HG02981 (cell line): ENCODE measurements at regions not wholly inside any gene's neighbourhood (a gene's known extent, or its start where the extent isn't known, plus 50 kb on each side); places are given as distances from the start of the nearest gene placed in this dataset.
"Not testable (repeated sequence)": the region's sequence is repeated elsewhere in the genome, so short reads cannot be mapped to it uniquely, and the experiment has no call there.

ENCODE experiments used
- ATAC-seq: cut with Tn5 transposase; IDR thresholded peaks from one replicate; pipeline ENCODE4 v1.9.1; 2021; ENCODE audit warnings: mild to moderate bottlenecking, moderate library complexity; ENCODE audit not compliant: unreplicated experiment

DNA sequence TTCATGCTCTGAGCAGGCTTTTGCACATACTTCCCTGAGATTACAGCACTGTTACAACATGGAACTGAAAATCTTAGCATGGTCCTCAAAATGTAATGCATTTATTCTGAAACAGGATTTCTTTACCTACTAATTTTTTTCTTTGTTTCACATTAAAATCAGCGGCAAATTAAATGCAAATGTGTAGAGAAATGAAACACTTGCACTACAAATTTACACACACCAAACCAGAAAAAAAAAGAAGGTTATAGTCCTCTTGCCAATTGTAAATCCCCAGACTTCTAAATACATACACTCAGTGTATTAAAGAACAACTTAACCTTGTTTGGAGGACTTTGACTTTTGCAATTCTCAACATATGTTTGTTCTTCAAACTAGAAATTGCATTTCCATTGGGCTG, 210.9 kb upstream of the TBX18 start:
- no peak for ATAC-seq

DNA sequence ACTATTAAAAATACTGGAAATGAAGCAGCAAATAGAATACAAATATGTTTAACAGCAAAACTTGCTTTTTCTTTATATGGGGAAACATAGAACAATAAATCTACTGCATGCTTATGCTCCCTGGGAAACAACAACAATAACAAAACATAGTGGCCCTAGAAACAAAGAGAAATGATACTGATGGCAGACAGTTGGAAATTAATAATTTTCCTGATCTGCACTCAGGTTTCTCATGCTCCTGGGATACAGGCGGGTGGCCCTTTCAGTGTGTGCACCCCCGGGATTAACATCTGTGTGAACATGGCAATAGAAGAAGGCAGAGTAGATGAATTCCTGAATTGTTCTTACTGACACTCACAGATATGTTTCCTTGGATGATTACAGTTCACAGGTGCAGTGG, 209.2 kb upstream of the TBX18 start:
- no peak for ATAC-seq

DNA sequence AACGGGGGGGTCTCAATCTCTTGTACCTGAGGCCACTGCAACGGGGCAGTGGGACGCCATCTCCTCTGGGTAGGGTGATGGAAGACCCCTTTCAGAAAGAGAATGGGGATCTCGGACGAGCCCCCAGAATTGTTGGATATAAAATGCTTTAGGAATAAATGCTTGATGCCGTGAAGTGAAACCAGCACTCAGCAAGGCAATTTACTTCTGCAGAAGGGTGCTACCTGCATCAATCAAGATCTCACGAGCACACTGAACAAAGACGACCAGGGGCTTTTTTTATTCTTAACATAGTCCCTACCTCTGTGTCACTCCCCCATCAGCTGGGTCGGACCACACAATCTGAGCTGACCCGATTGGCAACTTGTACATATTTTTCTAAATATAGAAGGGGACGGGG, 203.6 kb upstream of the TBX18 start:
- no peak for ATAC-seq

DNA sequence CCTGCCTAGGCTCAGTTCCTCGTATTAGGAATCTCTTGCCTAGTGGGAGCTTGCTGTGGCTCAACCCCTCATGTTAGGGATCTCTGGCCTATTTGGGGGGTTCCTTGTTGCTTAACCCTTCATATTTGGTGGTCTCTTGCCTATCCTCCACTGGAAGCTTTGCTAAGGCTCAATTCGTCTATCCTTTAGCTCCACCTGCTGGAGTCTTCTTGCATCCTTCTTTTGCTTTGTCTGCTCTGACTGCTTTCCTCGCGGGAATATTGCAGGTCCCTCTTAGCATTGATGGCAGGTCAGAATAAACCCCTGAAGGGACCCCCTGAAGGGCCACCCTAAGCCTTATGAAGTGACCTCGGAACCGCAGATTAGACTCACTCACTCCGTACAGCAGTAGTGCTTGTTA, 203.0 kb upstream of the TBX18 start:
- no peak for ATAC-seq

DNA sequence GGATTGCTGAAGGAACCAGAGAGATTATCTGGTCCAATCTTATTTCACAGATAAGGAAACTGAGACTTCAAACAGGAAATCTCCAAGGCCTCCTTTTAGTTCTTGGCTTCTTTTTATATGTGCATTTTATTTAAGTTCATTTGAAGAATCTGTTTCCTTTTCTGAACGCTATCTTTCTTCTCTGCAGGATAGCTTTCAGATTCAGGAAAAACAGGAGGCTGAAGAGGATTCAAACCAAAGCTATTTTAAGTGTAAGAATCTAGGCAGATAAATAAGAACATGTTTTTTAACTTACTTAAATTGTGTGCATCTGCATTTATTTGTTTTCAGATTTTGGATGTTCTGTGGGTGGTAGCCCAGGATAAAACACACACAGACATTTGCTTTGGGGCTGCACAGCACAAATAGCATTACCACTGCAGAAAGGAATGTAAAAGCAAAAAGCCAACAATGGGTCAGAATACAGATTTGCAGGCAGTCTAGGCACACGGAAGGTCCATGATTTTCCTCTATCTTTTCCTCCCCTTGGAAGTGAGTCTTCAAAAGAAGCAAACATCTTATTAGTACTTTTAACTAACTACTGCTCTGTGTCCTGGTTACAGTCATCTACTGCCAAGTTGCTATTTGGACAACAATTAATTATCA, 188.8 kb upstream of the TBX18 start:
- no peak for ATAC-seq

DNA sequence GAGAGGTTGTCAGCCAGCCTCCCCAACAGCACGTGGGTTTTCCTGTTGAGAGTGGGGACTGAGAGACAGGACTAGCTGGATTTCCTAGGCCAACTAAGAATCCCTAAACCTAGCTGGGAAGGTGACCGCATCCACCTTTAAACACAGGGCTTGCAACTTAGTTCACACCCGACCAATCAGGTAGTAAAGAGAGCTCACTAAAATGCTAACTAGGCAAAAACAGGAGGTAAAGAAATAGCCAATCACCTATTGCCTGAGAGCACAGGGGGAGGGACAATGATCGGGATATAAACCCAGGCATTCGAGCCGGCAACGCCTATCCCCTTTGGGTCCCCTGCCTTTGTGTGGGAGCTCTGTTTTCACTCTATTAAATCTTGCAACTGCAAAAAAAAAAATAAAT, 180.5 kb upstream of the TBX18 start:
- not testable (repeated sequence) for ATAC-seq

DNA sequence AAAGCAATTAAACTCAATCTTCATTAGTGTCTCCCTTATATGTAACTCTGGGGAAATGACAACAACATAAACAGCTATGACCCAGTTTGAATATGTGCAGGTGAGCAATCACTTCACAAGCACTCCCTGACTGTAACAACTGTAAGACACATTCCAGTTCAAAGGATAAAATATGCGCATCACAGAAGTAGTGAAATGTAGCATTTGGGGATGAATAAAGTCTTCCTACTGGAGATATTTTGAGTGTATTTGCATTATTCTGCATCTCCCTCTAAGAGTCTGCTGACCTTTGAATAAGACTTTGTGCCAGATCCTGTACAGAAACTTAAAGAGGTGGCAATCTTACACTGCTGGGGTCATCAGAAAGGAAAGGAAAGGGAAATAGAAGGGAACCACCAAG, 179.5 kb upstream of the TBX18 start:
- ATAC-seq, result no peak

DNA sequence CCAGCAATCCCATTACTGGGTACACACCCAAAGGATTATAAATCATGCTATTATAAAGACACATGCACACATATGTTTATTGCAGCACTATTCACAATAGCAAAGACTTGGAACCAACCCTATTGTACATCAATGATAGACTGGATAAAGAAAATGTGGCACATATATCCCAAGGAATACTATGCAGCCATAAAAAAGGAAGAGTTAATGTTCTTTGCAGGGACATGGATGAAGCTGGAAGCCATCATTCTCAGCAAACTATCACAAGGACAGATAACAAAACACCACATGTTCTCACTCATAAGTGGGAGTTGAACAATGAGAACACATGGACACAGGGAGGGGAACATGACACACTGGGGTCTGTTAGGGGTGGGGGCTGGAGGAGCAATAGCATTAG, 177.2 kb upstream of the TBX18 start:
- ATAC-seq, result not testable (repeated sequence)

DNA sequence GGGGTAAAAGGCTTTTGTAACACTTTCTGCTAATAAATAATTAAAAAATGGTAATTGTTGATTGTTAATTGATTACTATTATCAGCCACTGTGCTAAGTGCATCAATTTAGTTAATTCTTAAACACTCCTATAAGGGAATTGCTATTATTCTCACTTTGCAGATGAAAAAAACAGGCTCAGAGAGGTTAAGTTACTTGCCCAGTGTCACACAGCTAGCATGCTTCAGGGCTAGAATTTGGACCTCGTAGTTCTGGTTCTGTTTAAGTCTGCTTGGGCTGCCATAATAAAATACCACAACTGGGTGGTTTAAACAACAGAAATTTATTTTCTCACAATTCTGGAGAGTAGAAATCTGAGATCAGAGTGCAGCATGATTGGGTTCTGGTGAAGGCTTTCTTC, 164.8 kb upstream of the TBX18 start:
- ATAC-seq, result no peak

DNA sequence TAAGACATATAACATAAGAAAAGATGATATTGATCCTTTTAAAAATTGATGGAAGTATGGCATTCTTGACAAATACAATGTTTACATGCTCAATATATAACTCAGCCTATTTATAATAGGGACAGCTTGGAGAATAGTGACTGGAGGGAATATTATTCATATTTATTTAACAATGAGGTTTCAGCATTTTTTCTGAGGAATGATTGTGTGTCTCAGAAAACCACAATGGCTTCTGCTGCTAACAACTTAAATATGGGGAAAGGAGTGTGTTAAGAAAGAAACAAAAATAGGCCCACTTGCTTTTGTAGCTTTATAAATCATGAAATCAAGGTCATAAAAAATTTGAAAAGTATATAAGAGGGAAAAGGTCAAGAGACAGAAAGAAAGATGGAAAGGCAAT, 163.2 kb upstream of the TBX18 start:
- ATAC-seq, result no peak

DNA sequence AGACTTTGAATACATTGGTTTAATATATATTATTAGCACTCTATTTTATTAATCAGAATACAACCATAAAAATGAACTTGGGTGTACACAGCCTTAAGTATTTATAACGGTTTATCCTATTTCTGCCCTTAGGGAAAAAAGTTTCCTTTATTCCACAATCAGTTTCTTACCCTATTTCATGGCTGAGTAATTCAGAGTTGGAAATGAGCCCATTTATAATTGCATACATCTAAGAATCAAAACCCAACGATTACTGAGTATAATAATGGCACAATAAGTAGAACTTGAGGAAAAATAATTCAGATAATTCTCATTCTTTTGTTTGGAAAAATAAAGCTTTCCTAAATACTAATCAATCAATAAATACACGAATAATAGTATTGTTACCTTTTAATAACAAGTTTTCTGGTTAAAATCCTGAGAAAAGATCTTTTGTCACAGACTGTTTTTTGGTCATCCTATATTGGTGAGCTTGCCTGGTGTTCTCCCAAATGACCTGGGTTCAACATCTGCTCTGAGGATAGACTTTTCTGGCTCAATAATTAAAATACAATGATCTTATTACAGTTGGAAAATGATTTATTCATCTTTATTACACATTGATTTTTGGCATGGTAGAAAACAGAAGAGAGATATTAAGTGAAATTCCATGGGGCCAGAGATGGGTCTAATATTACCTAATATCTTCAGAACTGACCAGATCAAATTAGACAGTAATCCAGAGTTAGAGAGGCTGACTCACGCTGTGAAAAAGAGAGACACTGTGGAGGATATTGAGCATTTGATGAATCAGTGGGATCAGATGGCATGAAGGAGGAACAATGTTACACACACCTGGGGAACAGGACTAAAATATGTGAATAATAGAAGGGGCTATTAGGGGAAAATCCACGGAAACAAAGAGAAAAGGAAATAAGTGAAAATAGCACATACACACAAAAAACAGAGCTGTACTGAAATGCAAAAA, 162.1 kb upstream of the TBX18 start:
- no peak for ATAC-seq

DNA sequence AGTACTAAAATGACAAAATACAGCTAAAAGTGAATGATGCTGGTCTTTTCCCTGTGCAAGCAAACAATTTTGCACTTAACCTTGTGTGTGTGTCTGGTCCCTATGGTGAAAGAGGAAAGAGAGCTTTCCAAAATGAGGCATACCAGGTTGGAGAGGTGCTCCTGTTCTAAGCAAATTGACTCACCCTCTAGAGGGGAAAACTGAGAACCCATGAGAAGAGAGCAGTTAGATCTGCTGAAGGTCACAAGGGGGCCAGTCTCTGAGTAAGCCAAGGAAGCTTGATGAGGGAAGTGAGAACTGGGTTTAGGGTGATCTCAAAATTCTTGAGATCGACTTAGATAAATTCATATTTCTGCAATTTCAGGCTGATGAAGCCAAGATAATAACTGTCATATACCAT, 157.5 kb upstream of the TBX18 start:
- ATAC-seq, result no peak

DNA sequence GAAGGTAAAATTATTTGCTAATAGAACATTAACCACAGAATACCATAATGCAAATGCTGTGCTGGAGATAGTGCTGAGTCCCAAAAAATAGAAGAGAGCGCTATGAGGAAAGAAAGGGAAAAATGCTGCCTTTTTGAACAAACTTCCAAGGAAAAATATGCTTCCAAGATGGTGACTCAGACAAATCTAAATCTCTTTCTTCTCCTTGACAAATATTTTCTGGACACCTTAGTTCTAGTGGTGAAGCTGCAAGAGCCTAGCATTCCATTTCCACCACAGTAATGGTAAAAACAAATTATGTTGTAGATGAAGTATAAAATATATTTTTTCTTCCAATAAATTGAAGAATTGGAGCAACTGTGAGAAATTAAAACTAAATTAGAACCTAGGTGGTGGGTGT, 155.6 kb upstream of the TBX18 start:
- ATAC-seq, result no peak

DNA sequence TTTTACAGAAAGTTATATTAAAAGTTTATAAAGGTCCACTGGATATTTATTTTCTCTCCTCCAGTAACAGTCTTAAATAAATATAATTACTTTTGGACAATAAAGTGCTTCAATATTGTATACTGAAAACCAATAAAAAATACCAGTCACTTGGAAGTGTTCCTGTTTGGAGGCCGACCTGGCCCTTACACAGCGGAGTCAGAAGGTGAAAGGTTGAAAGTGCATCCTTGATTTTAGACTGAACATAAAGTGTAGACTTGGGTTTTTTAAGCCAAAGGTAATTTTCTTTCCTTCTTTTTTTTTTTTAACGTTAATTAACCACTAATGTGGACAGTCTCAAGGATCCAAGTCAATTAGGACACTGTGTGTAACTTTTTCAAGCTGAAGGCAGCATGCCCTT, 152.3 kb upstream of the TBX18 start:
- ATAC-seq, result no peak

DNA sequence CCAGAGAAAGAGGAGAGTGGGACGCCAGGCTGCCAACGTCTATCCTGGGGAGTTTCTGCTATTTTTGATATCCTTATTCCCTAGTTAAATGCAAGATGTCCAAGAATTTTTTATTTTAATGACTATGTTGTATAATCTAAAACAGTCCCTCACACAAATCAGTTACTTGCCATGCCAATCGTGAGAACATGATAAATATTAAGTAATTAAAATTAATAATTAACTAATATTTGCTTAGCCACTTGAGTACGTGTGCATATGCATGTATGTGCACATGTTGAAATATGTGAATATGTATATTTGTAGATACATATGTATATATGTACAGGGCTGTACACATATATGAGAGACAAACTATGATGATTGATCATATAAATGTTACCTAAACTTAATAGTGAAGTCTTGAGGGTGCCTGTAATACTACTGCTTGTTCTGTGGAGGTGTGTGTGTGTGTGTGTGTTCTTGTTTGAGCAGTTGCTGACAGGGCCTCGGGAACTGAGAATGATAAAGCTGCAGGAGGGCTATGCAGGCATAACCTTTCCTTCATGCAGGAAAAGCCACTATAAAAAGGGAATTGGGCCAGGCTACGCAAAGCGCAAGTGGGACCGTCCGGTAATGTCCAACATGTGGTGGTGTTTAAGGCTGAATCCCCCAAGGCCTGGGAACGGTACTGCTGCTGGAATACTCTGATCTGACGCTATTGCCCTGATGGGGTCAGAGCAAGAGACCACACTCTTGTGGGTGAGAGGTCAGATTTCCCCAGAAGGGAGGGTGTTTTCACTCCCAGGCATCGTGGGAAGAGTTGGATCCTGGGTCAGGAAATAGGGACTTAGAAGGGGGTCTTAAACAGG, 148.3 kb upstream of the TBX18 start:
- ATAC-seq, result no peak

DNA sequence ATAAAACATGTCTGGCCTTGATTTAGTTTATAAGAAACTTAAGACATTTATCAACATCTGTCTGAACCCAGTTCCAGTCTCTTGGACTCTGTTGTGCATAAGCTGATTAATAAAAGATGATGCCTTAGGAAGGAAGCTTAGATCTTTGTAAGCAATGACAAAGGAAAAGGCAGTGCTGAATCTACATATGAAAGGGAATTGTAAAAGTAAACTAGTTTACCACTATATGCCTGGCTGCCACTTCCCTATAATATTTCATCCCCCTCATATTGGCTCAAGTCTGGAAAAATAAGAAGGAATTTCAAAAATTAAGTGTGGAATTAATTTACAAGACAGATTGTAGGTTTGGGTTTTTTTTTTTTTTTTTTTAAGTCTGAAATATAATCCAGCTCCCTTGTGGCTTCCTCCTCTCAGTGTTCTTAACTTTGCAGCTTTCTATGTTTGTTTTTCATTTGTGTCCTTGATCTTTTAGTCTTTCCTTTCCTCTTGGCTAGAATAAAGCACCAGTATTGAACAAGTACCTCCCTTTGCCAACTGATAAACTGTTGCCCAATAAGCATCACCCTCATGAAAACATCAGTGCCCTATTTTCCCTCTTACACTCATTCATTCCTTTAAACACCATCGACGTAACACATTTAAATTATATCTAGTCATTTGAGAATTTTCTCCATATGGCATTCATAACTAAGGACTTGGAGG, 146.7 kb upstream of the TBX18 start:
- no peak for ATAC-seq

DNA sequence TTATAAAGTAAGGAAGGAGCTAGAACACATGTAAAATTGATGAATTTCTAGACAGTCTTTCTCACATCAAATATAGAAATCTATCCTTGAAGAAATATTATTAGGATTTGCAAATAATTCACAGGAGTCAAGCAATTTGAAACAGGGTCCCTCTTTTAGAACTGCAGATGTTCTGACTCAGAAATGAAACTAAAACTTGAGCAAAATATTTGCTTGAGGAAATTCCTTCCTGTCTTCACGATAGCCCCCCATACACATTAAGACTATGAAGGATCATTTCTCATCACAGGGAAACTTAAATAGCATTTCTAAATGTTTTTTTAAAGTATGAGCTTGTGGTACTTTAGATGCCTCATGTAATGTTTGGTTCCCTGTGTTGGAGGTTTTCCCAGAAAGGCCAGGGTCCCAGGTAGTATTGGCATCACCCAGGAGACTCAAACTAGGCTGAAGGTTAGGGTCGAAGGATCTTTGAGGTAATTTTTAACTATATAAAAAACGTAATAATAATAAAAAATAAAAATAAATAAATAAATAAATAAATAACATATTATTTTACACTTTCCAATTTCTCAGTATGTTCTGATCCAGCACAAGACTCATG, 144.0 kb upstream of the TBX18 start:
- no peak for ATAC-seq

DNA sequence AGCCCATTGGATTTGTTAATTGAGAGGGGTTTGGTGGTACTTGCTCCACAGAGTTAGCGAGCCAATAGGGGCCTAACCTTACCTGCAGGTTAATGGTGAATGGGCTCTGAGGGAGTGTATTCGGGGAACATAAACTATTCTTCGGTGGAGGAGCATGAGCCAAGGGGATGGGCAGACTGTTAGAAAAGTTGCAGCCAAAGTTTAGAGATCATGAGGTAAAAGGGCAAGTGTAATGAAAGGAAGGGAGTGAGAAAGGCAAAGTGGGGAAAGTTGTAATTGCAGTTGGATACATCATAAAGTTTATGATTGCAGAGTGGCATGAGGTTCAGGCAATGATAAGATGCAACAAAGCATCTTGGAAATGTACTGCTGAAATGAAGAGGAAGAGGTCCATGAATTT, 142.1 kb upstream of the TBX18 start:
- no peak for ATAC-seq

DNA sequence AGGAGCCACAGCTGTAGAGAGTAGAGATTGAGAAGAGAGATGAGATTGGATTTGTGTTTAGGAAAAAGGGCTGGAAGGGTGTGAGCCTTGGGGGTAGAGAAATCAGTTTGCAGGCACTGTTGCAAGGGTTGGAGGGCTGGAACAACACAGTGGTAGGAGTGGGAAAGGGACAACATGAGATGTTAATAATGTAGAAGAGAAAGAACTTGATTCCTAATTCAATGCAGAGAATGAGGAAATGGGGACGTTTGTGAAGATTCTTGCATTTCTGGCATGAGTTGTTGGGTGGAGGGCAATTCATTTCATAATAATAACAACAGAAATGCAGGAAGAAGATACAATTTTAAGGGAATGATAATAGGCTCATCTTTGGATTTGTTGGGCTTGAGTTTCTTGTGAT, 141.4 kb upstream of the TBX18 start:
- no peak for ATAC-seq

DNA sequence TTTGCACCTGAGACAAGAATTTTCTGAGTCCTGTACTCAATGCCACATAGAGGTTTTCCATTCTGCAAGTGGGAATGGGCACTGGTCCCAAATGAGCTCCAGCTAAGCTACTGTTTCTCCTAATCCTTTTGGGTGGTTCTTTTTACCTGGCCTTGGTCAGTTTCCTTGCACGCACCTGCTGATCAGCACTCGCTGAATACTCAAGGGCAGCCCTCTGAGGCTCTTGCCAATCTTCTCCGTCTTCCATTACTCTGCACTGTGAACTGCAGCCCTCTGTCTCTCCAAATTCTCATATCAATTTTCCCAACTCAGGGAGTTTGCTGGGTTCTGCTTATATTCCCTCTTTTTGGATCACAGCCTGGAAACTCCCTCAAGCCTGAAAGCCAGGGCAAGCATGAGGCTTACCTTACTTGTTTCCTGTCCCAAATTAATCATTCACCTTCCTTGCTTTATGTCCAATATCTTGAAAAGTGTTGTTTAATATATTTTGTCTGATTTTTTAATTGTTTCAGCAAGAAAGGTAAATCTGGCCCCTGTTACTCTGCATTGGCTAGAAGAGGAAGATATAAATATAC, 138.0 kb upstream of the TBX18 start:
- no peak for ATAC-seq
